Endothelial cell (in vitro differentiated cells): ENCODE measurements at regions not wholly inside any gene's neighbourhood (a gene's known extent, or its start where the extent isn't known, plus 50 kb on each side); places are given as distances from the start of the nearest gene placed in this dataset.

Experiments used
- DNase-seq: peaks from one replicate; pipeline ENCODE4 v3.0.0; 2021; ENCODE audit warnings: low spot score
- H3K27ac Mint-ChIP-seq: one replicate; pipeline ENCODE4 v1.8.0; 2021; ENCODE audit warnings: mixed read lengths, inconsistent platforms; ENCODE audit not compliant: unreplicated experiment
- H3K27me3 Mint-ChIP-seq: one replicate; pipeline ENCODE4 v1.8.0; 2021; ENCODE audit warnings: mild to moderate bottlenecking, moderate library complexity, mixed read lengths, inconsistent platforms; ENCODE audit not compliant: unreplicated experiment
- H3K36me3 Mint-ChIP-seq: one replicate; pipeline ENCODE4 v1.8.0; 2021; ENCODE audit warnings: mild to moderate bottlenecking, low read depth, mixed read lengths, inconsistent platforms; ENCODE audit not compliant: unreplicated experiment
- H3K4me1 Mint-ChIP-seq: one replicate; pipeline ENCODE4 v1.8.0; 2021; ENCODE audit warnings: mild to moderate bottlenecking, mixed read lengths, inconsistent platforms; ENCODE audit not compliant: unreplicated experiment
- H3K4me3 Mint-ChIP-seq: one replicate; pipeline ENCODE4 v1.8.0; 2021; ENCODE audit warnings: mild to moderate bottlenecking, mixed read lengths, inconsistent platforms; ENCODE audit not compliant: unreplicated experiment
- H3K9me3 Mint-ChIP-seq: one replicate; pipeline ENCODE4 v1.8.0; 2021; ENCODE audit warnings: mixed read lengths, inconsistent platforms; ENCODE audit not compliant: unreplicated experiment
- TF ChIP-seq, protein P1 (sequence below): fragments of 200-600 bp; sonication (generic); IDR thresholded peaks from one replicate; pipeline ENCODE4 v1.5.0; 2021; ENCODE audit warnings: antibody characterized with exemption; ENCODE audit not compliant: unreplicated experiment

DNA sequence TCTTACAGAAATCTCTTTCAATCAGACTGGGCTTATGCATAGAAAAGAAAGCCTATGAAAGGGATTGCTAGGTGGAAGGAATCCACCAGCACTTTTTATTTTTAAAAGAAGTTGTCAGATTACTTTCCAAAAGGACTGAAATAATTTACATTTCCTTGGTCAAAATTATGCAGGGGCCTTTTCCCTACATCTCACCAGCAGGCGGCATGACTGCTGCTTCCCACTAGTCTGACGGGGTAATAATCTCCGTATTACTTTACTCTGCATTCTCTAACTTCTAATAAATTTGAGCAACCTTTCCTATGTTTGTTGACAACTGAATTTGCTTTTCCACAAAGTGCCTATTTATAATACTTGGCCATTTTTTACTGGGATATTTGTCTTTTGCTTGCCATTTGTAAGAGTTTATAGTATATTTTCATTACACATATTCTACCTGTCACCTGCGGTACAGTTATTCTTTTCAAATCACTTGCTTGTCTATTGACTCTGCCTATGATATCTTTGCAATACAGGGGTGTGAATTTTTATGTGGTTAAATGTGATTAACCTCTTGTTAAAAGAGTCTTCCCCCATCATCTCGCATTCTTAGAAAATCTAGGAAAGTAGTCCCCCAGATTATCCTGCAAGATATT is 51.9 kb upstream of the USP47 start:
- H3K4me1 Mint-ChIP-seq, result peaks cover 13% of the 10 kb centered on the region
- no peaks in the 10 kb centered on the region for H3K9me3 Mint-ChIP-seq
- H3K4me3 Mint-ChIP-seq, result no peak overlapping the region
- DNase-seq, result peak; percentile 26
- peaks cover 2% of the 10 kb centered on the region for H3K27me3 Mint-ChIP-seq
- TF ChIP-seq, protein P1, sequence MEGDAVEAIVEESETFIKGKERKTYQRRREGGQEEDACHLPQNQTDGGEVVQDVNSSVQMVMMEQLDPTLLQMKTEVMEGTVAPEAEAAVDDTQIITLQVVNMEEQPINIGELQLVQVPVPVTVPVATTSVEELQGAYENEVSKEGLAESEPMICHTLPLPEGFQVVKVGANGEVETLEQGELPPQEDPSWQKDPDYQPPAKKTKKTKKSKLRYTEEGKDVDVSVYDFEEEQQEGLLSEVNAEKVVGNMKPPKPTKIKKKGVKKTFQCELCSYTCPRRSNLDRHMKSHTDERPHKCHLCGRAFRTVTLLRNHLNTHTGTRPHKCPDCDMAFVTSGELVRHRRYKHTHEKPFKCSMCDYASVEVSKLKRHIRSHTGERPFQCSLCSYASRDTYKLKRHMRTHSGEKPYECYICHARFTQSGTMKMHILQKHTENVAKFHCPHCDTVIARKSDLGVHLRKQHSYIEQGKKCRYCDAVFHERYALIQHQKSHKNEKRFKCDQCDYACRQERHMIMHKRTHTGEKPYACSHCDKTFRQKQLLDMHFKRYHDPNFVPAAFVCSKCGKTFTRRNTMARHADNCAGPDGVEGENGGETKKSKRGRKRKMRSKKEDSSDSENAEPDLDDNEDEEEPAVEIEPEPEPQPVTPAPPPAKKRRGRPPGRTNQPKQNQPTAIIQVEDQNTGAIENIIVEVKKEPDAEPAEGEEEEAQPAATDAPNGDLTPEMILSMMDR, result peak; percentile 74
- H3K27ac Mint-ChIP-seq, result no peak overlapping the region
- no peaks in the 10 kb centered on the region for H3K36me3 Mint-ChIP-seq

DNA sequence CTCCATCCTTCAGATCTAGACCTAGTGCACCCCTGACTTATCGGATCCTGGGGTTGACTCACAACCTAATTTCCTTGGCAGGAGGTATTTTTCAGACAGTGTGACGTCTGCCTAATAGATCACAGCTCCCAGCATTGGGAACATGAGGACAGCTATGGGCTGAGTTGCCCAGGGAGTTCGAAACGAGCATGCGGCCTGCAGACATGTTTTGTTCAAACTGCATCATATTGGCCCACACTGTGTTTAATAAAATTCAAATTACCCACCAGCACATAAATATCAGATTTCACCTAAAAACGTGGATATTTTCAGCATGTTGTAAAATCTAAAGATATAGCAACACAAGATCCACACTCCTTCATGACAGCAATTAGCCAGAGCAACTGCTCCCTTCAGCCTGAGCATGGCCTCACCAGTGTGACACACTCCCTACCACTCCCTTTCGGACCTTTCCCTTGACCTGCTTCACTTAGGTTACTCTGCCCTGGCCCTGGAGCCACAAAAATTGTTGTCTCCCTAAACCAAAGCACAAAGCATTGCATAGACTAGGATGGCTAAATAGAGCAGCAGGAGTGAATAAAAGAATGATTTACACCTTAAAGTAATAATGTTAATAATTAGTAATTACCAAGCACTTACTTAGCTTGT is 53.6 kb upstream of the USP47 start:
- H3K27me3 Mint-ChIP-seq, result peaks cover 5% of the 10 kb centered on the region
- peaks cover 13% of the 10 kb centered on the region for H3K4me1 Mint-ChIP-seq
- H3K9me3 Mint-ChIP-seq, result no peaks in the 10 kb centered on the region
- H3K36me3 Mint-ChIP-seq, result no peaks in the 10 kb centered on the region
- TF ChIP-seq, protein P1, result peak; percentile 38
- no peak for DNase-seq
- no peak overlapping the region for H3K4me3 Mint-ChIP-seq
- H3K27ac Mint-ChIP-seq, result no peak overlapping the region

- peak; percentile 73 for DNase-seq
- H3K36me3 Mint-ChIP-seq, result no peaks in the 10 kb centered on the region
- H3K27ac Mint-ChIP-seq, result no peak overlapping the region
- no peak overlapping the region for H3K4me3 Mint-ChIP-seq
- TF ChIP-seq, protein P1, result peak; percentile 91
- peaks cover 13% of the 10 kb centered on the region for H3K4me1 Mint-ChIP-seq
- H3K9me3 Mint-ChIP-seq, result no peaks in the 10 kb centered on the region
- H3K27me3 Mint-ChIP-seq, result peaks cover 5% of the 10 kb centered on the region
Observed at GRCh38 chr11:11787305-11788062, 54.3 kb upstream of the USP47 start.

- Mint-ChIP-seq H3K27ac (no peak overlapping the region), H3K36me3 (no peaks in the 10 kb centered on the region)
- peak; percentile 28 for DNase-seq
Observed at GRCh38 chr11:11786771-11787170, 55.0 kb upstream of the USP47 start.

More at GRCh38 chr11:11786771-11787170, 55.0 kb upstream of the USP47 start:
- Mint-ChIP-seq H3K27me3 (peaks cover 5% of the 10 kb centered on the region), H3K4me1 (peaks cover 13% of the 10 kb centered on the region), H3K4me3 (no peak overlapping the region), H3K9me3 (no peaks in the 10 kb centered on the region)
- TF ChIP-seq, protein P1, result no peak
